HG03439 (cell line): ENCODE measurements at regions not wholly inside any gene's neighbourhood (a gene's known extent, or its start where the extent isn't known, plus 50 kb on each side); places are given as distances from the start of the nearest gene placed in this dataset.

Experiments
- ATAC-seq: cut with Tn5 transposase; IDR thresholded peaks from one replicate; pipeline ENCODE4 v1.9.1; 2021; ENCODE audit warnings: mild to moderate bottlenecking, moderate library complexity; ENCODE audit not compliant: unreplicated experiment

DNA sequence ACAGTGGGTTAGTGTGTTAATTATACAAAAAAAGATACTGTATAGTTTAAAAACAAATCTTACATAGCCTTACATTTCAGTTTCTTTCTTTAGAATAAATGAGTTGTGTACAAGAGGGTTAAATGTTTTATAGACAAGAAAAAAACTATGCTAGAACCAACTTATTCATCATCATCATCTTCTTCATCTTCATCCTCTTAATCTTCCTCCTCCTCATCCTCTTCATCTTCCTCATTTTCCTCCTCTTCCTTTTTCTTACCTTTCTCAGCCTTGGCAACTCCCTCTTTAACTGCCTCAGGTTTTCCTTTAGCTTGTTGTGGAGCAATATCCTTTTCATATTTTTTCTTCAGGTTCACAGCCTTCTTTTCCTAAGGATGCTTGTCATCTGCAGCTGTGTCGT, 53.7 kb downstream of the RPS12 start:
- ATAC-seq = no peak

DNA sequence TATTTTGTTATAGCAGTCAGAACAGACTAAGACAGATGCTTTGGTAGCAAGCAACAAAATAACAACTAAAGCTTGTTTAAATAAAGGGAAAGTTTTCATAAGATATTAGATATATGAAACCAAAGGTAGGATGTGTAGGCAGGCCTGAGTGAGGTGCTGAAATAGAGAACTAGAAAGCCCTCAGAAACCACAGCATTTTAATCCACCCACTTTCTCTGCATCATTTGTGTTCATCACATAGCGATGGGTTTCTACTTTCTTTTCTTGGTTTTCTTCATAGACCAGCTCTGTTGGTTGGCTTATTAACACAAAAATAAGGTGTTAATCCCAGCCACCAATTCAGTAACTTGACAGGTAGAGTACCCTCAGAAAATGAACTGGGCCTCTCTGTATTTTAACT, 58.6 kb downstream of the RPS12 start:
- peak; percentile 99 for ATAC-seq

DNA sequence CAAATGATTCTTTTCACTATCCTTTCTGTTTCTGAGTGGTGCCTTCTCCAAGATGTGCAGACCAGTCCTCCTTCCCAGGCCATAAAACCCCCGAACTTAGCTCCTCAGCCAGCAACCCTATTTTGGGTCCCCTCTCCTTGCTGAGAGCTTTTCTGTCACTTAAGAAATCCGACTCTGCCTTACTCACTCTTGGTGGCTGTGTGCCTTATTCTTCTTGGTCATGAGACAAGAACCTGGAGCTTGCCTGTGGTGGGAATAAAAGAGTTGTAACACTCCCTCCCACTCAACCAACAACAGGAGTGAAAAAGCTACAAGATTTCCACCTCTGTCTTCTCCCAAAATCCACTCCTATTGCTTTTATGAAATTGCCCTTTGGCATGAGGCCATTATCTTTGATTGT, 62.6 kb downstream of the RPS12 start:
- ATAC-seq = no peak

DNA sequence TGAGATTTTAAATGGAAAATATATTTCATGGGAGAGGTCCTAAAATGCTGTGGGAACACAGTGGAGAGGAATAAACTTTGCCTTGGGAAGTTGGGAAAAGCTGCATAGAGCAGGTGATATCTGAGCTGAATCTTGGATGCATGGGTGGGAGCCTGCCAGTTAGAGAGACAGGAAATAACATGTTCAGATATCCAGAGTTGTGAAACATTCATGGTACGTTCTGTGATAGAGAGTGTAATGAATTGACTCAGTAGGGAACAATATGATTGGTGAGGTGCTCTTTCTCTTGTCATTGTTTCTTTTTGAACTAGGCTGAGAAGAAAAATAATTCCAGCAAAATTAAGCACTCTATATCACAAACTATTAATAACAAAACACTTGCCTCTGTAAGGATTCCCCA, 72.8 kb downstream of the RPS12 start:
- no peak for ATAC-seq

DNA sequence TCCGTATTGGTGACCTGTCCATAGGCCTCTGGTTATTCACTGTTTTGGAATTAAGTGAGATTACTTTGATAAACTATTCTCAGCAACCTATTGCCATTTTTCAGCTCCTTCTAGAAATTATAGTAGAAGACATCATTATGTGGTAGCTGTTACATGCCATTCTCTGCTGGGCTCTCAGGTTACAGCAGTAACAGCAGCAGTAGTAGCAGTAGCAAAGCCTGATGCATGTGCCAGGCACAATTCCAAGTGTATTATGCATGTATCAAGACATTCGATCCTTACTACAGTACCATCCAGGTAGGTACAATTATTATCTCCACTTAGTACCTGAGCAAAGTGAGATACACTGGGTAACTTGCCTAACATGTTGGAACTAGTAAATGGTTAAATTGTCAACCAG, 74.3 kb downstream of the RPS12 start:
- ATAC-seq = no peak

DNA sequence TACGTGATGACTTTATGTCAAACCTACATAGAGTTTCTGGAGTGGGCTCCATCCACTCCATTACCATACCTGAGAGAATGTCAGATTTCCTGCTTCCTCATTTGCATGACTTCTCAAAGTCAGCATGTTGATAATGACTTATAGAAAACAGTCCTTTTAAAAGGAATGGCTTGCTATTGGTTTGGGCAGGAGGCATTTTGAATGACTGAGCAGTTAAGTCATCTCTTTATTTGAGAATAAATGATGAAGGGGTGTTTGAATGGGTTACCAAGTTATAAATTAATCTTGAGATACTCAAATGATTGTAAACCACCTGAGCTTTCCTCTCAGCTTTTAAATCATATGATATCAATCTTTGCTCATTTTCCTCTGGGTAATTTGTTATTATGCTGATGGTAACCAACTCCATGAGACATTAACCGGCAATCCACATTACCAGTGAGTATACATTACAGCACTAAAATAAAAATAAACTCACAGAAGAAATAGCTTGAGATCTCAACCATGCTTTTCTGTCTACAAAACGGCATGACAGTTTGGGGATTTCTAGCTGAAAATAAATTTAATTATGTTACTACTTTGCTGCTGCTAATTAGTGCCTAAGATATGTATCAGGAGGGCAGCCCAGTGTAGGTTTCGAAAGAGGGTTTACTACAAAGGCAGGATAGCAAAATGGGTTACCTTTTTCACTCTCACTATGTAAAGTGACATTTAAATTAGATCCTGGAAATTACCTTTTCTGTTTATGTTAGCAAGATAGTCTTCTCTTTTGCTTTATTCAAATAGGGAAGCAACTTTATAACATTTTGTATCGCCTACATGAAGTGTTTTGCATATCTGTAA, 78.8 kb downstream of the RPS12 start:
- no peak for ATAC-seq

DNA sequence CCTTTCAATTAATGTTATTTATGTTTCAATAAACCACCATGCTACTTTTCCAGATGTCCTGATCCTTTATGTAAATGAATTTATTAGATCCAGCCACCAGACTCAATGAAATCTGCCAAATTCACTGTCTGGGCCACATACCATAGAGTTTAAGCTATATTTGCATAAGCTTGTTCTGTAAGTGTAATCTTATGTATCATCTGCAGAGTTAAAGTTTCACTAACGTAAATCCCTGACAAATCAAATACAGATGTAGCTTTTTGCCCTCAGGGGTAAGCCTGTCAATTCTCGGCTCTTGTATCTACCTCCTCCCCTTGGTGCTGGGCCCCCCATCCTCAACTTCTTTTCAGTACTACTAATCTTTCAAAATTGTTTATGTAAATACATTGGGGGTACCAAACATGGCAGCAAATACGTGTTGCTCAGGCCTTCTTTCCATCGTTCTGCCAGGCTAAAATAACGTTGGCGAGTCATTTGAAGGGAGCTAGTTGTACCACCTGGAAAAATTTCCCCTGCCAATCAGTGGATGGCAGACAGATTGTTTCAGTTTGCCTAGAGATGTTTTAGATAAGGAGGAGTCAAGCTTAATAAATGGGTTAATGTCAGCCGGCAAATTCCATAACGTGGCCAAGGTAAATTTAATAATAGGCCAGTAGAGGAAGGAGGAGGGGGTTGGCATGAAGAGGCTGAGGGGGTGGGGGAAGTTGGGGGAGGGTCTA, 79.6 kb downstream of the RPS12 start:
- ATAC-seq = no peak

DNA sequence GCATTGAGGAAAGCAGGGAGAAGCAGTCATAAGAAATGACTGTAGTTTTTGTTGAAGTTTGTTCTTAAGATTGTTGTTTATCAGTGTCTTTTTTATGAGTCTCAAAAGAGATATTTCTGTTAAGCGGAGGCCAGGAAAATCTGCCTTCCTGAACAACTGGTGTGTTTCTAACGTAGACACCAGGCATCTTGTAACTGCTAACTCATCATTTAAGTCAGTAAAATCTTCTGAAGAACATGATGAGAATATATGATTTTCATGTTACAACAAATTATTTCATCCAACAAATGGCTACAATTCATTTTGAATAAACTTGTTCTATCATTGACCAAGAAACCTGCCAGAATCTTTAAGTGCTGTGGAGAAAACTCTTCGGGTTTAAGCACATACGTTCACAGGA, 84.0 kb downstream of the RPS12 start:
- no peak for ATAC-seq

DNA sequence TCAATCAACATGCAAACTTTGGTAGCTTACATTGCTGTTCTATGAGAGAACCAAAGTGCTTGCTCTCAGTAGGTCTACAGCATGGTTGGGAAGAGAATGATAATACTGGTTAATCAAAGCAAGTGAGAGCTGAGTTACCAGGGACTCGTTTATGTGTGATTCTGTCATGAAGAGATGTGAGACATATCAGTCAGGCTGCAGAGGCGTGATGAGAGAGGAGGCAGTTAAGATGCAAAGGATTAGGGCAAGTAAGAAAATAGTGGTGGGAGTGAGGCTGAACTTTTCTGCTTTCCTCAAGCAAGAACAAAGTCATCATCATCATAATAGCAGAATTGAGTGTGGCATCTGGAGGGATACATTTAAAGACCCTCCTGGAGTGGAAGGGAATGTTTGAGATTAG, 86.5 kb downstream of the RPS12 start:
- no peak for ATAC-seq

DNA sequence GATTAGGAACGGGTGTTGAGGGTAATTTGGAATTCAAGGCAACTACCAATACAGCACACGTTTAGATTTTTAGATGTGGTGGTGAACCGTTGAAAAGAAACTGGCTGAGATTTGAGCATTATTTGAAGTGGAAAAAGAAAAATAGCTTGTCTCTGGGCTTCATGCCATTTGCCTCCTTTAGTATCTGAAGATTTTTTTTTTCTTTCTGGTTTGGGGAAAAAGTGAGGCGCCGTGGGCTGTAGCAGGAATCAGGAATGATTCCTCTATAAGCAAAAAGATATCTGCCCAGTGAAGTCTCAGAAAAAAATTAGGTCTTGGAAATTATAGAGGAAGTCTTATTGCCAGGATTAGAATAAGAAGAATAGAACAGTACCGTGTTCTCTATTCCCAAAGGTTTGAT, 88.5 kb downstream of the RPS12 start:
- ATAC-seq = no peak

DNA sequence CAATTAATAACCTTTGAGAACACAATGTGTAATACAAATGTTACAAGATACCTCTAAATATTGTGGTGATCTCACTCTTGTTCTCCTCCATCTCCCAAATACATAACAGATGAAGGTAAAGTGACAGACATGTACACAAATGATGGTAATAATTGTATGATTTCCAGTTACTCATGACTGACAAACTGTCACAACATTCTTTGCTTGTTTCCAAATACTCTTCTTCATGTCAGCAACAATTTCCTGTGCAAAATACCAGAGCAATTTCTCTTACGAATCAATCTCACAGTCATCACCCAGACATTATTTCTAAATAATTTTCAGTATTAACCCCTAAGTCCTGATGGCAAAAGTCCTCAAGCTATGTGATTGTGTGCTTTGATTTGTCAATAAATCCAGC, 92.9 kb downstream of the RPS12 start:
- no peak for ATAC-seq

DNA sequence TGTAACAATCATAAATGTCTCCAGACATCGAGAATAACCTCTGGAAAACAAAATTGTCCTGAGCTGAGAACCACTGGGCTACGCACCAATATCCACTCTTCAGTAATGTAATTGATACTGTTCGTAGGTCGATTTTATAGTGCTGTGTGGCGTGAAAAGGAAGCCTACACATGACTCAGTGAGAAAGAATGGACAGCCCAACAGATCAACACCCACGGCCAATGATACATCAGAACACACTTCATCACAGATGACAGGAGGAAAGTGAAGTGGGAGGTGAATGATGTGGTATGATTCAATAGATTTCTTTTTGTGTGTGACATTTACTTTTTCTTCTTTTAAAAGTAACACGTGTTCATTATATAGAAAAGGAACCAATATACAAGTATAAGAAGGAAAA, 93.5 kb downstream of the RPS12 start:
- ATAC-seq = no peak

DNA sequence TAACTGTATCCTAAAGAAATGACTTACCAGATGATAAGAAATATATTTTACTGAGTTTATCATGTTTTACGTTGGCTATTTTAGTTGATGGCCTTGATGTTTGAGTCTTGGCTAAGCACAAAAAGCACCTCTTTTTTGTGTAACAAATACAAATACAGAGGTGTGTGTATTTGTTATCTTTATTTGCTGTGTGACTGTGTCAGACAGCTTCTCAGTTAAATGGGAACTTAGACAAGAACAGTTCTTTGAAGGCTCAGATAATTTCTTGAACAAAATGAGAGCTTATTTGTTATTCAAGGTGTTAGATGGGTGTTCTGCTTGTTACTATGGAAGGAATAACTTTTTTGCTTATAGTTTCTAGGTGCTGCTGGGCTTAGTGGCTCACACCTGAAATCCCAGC, 95.4 kb downstream of the RPS12 start:
- ATAC-seq = no peak

DNA sequence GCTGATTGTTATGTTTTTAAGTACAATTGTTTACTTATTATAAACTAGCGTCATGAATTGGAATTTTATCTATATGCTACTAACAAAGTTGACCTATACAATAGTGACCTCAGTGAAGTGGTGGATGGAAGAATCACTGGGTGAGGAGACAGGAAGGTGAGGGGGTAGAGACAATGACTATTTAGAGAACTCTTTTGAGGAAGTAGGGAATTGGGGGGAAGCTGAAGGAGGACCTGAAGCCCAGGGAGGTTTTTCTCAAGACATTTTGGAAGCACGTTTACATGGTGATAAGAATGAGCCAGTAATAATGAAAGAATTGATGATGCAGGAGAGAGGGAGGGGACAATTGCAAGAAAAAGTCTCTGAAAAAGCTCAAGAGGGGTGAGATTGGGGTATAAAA, 96.4 kb downstream of the RPS12 start:
- ATAC-seq = no peak

DNA sequence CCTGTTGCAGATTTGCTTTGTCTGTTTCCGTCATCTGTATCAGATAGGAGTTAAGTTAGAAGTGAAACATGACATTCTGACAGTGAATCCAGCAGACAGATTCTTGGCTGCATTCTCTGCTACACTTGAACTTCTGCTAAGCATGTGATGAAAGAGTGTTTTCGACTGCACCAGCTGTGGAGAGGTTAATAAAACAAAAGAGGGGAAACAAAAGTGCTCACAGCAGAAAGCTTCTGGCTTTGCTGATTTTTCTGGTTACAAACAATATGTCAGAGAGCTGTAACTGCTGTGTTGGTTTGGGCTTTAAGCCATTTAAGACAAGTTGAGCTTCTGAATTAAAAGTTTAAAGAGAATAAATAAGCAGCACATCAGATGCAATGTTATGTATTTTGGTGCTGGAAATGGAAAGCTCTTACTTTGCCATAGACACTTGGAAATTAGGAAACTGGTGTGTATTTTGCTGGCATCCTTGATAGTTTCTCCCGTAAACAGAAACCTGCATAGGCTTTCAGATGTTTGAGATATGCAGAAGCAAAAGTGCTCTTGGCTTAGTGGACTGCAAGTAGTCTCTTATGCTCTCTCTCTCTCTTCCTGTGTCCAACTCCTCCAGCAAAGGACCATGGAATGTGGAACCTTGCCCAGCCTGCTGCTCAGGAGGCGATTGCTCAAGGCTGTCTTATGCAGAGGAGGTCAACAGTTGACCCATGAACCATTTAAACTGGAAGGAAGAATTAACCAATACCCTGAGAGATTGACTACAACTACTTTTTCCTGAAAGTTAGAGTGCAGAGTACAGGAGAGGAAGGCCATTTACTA, 104.9 kb downstream of the RPS12 start:
- ATAC-seq = no peak

DNA sequence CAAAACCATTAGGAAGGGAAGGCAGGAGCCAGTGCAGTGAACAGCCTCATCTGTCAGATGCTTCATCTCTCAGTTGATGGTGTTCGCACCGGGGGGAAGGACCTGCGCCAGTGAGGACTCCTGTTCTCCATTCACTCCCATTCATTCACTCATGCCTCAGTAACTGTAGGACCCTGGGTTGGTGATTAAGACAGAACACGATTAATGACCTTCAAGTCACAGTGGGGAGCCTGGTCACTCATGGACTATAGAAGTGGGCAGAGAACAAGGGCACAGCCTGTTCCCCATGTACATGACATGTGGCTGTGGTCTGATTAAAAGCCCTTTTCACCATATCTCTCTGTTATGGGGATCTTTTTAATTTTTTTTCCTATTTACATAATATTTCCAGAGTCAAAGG, 113.3 kb downstream of the RPS12 start:
- no peak for ATAC-seq

DNA sequence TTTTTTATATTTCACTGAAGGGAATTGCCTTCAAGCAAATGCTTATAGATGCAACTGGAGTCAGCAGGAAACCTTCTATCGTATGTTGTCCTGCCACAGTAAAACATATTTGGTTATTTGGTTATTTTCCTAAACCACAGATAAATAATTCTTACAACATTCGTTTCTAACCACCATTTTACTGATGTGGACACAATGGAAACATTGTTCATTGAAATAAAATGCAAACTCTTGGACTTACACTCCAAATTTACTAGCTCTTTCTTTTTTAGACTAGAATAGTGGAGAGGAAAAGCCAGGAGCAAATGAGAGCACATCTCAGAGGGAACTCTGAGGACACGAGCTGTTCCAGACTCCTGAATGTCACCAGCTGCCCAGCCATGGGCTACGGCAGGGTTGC, 114.8 kb downstream of the RPS12 start:
- ATAC-seq = no peak

DNA sequence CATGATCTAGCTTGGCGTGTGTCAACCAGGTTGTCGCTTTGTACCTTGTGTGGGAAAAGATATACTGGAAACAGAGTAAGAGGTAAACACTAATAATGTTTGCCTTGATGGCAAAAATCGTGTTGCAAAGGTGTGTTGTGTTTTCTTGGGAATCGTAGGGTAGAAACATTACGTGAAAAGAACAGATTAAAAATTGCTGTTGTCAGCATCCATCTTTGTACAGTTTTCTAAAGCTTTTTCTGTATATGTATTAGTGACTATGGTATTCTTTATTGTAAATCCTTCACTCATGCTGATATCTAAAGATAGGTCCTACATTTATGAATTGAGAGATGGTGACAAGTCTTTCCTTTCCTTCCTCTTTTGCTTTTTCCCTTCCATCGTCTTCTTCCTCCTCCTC, 116.9 kb downstream of the RPS12 start:
- ATAC-seq = no peak

DNA sequence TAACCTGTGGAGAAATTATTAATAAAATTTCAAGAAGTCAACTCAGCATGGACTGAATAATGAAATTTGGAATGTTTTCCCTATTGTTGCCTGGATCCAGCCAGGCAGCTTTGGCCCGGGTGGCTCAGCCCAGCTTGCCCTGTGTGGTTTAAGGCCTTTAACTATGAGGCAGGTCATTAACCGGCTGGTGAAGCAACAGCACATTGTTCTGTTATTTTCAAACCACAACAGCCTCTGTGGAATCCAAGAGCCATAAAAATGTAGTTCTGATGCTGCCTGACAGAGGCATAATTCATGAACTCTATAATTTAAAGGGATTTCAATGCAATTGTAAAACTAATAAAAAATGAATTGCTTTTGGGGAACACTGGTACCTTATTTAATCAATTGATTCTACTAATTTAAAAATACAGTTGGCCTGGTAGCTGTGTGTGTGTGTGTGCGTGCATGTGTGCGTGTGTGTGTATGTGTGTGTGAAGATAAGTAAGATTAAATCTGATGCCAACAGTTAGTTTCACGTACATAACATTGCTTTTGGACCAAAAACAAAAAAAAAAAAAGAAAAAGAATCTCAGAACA, 117.7 kb downstream of the RPS12 start:
- no peak for ATAC-seq

DNA sequence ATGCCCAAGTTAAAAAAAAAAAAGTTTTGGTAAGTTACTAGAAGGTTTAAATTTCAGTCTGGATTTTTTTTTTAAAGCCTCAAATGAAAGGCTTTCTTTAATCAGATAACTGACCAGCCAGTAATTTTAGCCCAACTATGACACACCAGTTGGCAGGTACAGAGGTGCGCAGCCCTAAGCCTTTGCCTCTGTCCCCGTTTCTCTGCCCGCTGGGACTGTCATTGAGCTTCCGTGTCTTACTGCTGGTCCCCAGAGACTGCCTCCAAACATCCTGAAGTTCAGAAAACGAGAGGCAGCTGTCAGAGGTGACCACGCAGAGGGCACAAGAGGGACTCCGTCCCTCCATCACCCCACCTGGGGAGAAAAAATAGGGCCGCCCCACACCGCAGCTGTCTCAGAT, 118.2 kb downstream of the RPS12 start:
- no peak for ATAC-seq

DNA sequence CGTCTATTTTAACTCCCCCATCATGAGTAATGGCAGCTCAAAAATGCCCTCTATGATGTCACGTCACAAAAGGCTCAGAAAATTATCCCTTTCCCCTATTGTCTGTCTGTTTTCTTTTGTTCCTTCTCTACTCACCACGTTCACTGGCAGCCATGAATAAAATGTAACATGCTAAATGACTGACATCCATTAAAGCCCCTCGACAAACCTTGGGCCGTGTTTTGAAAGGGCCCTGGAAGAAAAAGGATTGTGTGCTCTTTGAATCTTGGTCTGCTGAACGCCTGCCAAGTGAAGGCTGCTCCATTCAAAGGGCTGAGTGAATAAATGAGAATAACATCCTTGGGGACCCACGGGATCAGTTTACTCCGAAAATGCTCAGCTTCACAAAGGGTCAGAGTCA, 118.7 kb downstream of the RPS12 start:
- ATAC-seq = no peak
